ENCODE measurements at regions not wholly inside any gene's neighbourhood (a gene's known extent, or its start where the extent isn't known, plus 50 kb on each side); places are given as distances from the start of the nearest gene placed in this dataset.
"Not testable (repeated sequence)": the region's sequence is repeated elsewhere in the genome, so short reads cannot be mapped to it uniquely, and the experiment has no call there.

DNA sequence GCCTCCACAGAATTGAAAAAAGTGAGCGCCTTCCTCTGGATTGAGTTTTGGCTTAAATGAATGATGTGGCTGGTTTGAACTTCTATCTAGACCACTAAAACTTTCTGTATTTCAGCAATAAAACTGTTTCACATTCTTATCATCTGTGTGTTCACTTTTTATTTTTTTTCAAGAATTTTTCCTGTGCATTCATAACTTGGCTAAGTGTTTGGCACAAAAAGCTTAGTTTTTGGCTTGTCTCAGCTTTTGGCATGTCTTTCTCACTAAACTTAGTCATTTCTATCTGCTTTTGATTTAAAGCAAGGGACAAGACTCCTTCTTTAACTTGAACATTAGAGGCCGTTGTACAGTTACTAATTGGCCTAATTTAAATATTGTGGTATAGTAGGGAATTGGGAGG lies 1015.1 kb downstream of the EPHA7 start:
- no peak overlapping the region for H3K9ac ChIP-seq (ENCODE audit: low read length)

GRCh38 chr6:92399911-92400310 lies 1019.4 kb downstream of the EPHA7 start:
- Histone ChIP-seq H3K9me3 (ENCODE audit: low read length) (no peaks in the 10 kb centered on the region), H3K79me2 (replicated peaks; ENCODE audit: insufficient read depth, low read length) (no peaks in the 10 kb centered on the region), H4K20me1 (ENCODE audit: insufficient read depth) (no peaks in the 10 kb centered on the region), H3K9ac (ENCODE audit: low read length) (no peak overlapping the region), H3K4me3 (ENCODE audit: low read length) (no peak overlapping the region), H2AFZ (ENCODE audit: low read depth, low read length) (no peak overlapping the region), H3K36me3 (ENCODE audit: insufficient read depth, low read length) (no peaks in the 10 kb centered on the region), H3F3A (ENCODE audit: insufficient read depth, low read length, poor library complexity, severe bottlenecking) (no peaks in the 10 kb centered on the region), H3K27me3 (ENCODE audit: insufficient read depth, low read depth, low read length) (no peaks in the 10 kb centered on the region), H3K4me2 (ENCODE audit: low read length) (no peak overlapping the region), H3K9me2 (ENCODE audit: insufficient read depth, low read length) (no peaks in the 10 kb centered on the region), H3K27ac (ENCODE audit: low read length) (no peak overlapping the region)
- TF ChIP-seq POLR2AphosphoS5 (IDR thresholded peaks at IDR 0.05) (no peak), EZH2 (IDR thresholded peaks at IDR 0.05; ENCODE audit: borderline replicate concordance, insufficient read depth, low read length, poor library complexity, severe bottlenecking) (no peak)

More for the DNA sequence above, 1015.1 kb downstream of the EPHA7 start:
- Histone ChIP-seq H3K27ac (ENCODE audit: low read length) (no peak overlapping the region), H3K9me3 (ENCODE audit: low read length) (no peaks in the 10 kb centered on the region), H2AFZ (ENCODE audit: low read depth, low read length) (no peak overlapping the region), H3K4me3 (ENCODE audit: low read length) (no peak overlapping the region), H3F3A (ENCODE audit: insufficient read depth, low read length, poor library complexity, severe bottlenecking) (no peaks in the 10 kb centered on the region), H3K27me3 (ENCODE audit: insufficient read depth, low read depth, low read length) (no peaks in the 10 kb centered on the region), H3K4me2 (ENCODE audit: low read length) (no peak overlapping the region), H4K20me1 (ENCODE audit: insufficient read depth) (no peaks in the 10 kb centered on the region), H3K36me3 (ENCODE audit: insufficient read depth, low read length) (no peaks in the 10 kb centered on the region), H3K79me2 (replicated peaks; ENCODE audit: insufficient read depth, low read length) (no peaks in the 10 kb centered on the region), H3K9me2 (ENCODE audit: insufficient read depth, low read length) (no peaks in the 10 kb centered on the region)
- TF ChIP-seq RAD21 (conservative IDR thresholded peaks at IDR 0.05), result no peak
- TF ChIP-seq SMC3 (conservative IDR thresholded peaks at IDR 0.05; ENCODE audit: poor library complexity), result no peak
- TF ChIP-seq MXI1 (conservative IDR thresholded peaks at IDR 0.05; ENCODE audit: poor library complexity, severe bottlenecking), result no peak
- no peak for TF ChIP-seq REST (IDR thresholded peaks at IDR 0.05; ENCODE audit: borderline replicate concordance)

GRCh38 chr6:92388706-92389105 lies 1030.7 kb downstream of the EPHA7 start:
- not testable (repeated sequence) for H2AFZ ChIP-seq (ENCODE audit: low read depth, low read length); H3K9me2 ChIP-seq (ENCODE audit: insufficient read depth, low read length); H3K9me3 ChIP-seq (ENCODE audit: low read length); H4K20me1 ChIP-seq (ENCODE audit: insufficient read depth); H3K27ac ChIP-seq (ENCODE audit: low read length); H3K36me3 ChIP-seq (ENCODE audit: insufficient read depth, low read length); H3K4me2 ChIP-seq (ENCODE audit: low read length); H3K4me3 ChIP-seq (ENCODE audit: low read length); H3K27me3 ChIP-seq (ENCODE audit: insufficient read depth, low read depth, low read length); H3F3A ChIP-seq (ENCODE audit: insufficient read depth, low read length, poor library complexity, severe bottlenecking); H3K79me2 ChIP-seq (replicated peaks; ENCODE audit: insufficient read depth, low read length); H3K9ac ChIP-seq (ENCODE audit: low read length)
